ENCODE measurements at regions not wholly inside any gene's neighbourhood (a gene's known extent, or its start where the extent isn't known, plus 50 kb on each side); places are given as distances from the start of the nearest gene placed in this dataset.

DNA sequence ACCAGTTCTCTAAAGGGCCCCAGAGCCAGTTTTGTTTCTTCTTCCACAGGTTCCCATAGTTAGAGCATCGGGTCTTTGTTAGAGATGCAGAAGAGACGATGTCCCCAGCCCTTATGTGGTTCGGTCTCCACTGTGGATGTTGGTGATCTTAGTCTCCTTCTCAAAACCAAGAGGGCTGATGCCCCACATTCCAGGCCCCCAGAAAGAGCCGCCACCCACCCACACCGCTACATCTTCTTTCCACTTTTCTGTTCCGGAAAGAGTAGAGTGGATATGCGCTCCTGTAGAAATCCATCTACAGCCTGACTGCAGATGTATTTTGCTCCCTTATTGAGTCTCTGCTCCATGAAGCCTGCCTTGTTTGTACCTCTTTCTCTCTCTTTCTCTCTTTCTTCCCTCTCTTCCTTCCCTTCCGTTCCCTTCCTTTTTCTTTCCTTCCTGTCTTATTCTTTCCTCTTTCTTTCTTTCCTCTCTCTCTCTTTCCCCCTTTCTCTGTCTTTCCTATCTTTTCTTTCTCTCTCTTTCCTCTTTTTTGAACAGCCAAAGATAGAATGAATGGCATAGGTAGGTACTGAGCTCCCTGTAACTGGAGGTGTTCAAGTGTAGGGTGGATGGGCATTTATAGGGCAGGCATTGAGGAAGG lies 224.3 kb downstream of the SEC14L1 start:
- DNase-seq (ENCODE audit: low read depth) = no peak

DNA sequence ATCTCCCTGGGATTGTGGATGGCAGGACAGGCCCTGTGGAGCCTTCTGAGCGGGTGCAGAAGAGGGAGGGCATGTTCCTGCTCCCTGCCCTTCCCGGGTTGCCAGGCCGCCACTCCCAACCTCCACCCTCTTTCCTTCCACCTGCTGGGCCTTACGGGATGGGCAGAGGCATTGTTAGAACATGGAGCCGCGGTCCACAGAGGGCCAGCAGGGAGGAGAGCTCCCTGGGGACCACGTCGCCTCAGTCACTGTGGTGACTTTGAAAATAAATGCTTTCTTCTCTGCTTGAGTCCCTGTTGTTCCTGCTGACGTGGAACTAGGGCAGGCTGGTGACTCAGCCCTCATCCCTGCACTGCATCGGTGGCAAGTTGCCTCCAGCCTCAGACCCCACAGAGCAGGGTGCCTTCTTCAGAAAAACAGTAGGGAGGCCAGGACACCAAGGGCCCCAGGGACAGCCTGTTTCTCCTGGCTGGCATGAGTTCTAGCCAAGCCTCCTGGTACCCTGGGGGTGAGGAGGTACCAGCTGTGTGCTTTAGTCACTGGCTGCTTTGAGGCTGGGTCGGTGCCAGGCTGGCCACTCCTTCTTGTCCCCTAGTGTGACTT lies 224.9 kb downstream of the SEC14L1 start:
- peak; percentile 27 for DNase-seq (ENCODE audit: low read depth)

DNA sequence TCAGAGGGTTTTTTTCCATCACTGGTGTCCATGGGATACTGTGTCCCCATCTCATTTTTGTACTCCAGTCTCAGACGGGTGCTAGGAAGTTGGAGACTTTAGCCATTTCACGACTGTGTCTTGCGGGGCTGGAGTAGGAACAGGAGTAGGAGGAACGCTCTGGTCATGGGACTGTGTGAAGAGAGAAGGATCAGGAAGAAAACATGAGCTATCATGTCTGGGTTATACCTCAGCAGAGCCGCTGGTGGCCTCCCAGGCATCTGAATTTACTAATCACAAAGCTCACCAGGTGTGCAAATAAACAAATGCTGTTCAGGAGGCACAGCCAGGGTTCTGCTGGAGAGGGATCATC lies 225.4 kb downstream of the SEC14L1 start:
- DNase-seq (ENCODE audit: low read depth) = no peak

DNA sequence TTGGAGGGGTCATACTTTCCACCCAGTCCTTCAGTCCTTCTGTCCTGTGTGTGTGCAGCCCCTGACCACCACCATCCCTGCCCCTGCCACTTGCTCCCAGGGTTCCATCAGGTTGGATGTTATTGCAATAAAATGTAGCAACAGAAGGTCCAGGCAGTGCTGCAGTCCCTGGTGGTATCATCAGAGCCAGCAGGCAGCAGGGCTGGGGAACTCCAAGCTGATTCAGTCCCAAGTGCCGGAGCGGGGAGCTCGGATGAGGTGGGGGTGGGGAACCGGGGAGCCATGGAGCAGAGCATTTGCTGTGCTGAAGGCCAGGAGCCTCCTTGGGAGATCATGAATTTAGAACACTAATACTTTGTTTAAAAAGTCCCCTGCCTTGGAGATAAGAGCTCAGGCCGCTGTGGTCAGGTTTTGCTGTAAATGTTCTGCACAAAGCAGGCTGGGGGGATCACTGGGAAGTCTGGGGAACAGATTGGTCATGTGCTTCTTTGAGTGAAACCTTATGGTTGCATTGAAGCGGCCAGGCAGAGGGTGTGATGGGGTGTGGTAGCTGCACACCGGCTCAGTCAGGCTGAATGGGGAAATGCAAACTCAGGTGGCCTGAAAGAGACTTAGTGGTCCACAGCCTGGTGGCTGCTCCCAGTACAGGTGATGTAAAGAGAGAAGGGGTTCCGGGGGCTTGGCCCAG lies 225.9 kb downstream of the SEC14L1 start:
- DNase-seq (ENCODE audit: low read depth) = no peak

DNA sequence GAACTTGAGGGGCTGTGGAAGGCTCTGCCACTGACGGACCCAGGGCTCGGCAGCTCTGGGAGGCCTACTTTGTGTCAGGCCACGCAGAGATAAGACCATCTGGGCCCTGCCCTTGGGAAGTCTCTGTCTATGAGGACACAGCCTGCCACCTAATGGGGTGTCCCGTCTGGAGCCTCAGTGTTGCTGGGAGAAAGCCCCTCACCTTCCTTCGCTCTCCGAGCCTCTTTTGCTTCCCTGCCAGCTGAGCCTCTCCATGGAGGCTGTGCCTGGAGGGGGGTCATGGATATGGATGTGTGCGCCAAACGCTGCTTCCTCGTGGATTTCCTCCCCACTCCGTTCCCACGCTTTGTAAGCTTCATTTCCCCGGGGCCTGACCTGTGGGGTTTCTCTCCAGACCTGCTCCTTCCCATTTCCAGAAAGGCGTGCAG lies 228.8 kb downstream of the SEC14L1 start:
- no peak for DNase-seq (ENCODE audit: low read depth)

DNA sequence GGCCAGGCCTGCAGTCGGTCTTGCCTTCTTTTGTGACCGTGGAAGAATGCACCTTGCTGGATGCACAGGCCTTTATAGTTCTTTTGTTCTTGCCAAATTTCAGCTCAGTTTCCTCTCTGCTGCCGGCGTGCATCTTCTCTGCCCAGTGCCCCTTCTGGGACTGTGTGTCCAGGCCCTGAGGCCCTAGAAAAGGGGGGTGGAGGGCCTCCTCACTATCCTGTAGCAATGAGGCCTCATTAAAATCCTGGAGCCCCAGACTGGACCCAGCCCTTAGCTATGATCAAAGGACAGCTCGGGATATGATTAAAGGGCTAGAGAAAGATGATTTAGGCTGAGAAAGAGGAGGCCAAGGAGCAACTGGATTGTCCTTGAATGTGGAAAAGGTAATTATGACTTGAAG lies 229.8 kb downstream of the SEC14L1 start:
- DNase-seq (ENCODE audit: low read depth) = no peak

DNA sequence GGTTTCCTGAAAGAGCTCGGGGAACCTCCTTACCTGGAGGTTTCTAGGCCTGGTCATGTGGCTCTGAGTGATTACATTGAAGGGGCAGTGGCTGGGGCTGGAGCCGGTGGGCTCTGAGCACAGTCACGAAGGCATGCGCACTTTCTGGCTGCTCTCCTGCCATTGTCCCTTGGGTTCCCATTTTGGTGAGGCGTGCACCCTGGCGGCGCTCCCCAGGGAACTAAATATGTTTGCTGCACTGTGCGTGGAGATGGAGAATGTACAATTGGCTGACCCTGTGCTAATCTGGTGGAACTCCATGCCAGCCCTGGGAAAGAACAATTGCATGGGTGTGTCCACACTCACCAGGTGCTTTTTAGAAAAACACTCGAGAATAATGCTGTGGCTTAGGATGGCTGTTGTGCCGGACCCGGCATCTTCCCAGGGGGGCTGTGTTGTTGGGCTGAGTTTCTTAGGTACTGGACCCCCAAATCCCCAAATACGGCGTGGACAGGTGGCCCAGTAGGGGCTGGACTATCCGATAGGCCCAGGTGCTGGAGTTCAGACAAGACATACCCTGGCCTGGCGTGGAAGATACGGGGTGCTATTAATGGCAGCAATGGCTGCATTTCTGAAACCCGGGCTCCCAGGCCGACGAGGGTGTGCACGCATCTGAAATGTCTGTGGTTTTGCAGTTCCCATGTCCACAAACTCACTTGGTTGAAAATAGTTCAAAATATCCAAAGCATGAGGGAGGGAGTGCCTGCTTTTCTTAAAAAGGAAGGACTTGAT lies 230.5 kb downstream of the SEC14L1 start:
- DNase-seq (ENCODE audit: low read depth) = no peak

DNA sequence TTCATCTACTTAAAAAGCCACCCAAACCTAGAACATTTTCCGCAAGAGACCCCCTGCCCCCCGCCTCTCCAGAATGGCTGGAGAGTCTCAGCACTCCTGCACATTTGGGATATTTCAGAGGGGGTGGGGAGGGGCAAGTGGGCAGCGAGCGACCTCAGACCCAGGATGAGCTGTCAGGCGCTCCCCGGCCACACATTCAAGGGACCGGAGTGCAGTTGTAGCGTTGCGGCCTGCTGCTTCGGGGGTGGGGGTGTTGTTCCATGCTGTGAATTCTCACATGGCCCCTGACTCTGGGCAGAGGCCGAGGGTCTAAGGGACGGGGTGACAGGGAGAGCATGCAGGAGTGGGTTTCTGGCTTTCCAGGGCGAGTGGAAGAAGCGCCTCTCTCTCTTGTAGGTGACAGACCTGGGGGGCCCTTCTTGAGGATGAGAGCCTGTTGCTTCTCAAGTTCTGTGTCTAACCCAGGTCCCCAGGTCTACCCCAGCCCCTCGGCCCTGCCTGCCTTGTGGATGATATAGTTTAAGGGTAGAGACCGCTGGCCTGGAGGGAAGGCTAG lies 231.2 kb downstream of the SEC14L1 start:
- DNase-seq (ENCODE audit: low read depth) = no peak

DNA sequence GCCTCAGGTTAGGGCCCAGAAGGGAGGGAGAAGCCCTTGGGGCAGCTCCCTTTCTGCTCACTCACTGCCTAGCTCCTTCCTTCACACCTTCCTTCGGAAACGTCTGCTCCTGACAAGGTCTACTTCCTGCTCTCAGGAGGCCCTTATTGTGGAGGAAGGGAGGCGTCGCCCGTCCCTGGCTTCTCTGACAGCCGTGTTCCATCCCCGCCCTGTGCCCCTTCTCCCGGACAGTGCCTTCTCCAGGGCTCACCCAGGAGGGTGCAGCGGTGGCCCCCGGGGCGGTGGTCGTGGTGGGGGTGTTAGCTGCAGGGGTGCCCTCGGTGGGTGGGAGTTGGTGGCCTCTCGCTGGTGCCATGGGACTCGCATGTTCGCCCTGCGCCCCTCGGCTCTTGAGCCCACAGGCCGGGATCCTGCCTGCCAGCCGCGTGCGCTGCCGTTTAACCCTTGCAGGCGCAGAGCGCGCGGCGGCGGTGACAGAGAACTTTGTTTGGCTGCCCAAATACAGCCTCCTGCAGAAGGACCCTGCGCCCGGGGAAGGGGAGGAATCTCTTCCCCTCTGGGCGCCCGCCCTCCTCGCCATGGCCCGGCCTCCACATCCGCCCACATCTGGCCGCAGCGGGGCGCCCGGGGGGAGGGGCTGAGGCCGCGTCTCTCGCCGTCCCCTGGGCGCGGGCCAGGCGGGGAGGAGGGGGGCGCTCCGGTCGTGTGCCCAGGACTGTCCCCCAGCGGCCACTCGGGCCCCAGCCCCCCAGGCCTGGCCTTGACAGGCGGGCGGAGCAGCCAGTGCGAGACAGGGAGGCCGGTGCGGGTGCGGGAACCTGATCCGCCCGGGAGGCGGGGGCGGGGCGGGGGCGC lies 231.9 kb downstream of the SEC14L1 start:
- DNase-seq (ENCODE audit: low read depth) = no peak

DNA sequence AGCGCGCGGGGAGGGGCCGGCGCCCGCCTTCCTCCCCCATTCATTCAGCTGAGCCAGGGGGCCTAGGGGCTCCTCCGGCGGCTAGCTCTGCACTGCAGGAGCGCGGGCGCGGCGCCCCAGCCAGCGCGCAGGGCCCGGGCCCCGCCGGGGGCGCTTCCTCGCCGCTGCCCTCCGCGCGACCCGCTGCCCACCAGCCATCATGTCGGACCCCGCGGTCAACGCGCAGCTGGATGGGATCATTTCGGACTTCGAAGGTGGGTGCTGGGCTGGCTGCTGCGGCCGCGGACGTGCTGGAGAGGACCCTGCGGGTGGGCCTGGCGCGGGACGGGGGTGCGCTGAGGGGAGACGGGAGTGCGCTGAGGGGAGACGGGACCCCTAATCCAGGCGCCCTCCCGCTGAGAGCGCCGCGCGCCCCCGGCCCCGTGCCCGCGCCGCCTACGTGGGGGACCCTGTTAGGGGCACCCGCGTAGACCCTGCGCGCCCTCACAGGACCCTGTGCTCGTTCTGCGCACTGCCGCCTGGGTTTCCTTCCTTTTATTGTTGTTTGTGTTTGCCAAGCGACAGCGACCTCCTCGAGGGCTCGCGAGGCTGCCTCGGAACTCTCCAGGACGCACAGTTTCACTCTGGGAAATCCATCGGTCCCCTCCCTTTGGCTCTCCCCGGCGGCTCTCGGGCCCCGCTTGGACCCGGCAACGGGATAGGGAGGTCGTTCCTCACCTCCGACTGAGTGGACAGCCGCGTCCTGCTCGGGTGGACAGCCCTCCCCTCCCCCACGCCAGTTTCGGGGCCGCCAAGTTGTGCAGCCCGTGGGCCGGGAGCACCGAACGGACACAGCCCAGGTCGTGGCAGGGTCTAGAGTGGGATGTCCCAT lies 232.8 kb downstream of the SEC14L1 start:
- DNase-seq (ENCODE audit: low read depth) = no peak

DNA sequence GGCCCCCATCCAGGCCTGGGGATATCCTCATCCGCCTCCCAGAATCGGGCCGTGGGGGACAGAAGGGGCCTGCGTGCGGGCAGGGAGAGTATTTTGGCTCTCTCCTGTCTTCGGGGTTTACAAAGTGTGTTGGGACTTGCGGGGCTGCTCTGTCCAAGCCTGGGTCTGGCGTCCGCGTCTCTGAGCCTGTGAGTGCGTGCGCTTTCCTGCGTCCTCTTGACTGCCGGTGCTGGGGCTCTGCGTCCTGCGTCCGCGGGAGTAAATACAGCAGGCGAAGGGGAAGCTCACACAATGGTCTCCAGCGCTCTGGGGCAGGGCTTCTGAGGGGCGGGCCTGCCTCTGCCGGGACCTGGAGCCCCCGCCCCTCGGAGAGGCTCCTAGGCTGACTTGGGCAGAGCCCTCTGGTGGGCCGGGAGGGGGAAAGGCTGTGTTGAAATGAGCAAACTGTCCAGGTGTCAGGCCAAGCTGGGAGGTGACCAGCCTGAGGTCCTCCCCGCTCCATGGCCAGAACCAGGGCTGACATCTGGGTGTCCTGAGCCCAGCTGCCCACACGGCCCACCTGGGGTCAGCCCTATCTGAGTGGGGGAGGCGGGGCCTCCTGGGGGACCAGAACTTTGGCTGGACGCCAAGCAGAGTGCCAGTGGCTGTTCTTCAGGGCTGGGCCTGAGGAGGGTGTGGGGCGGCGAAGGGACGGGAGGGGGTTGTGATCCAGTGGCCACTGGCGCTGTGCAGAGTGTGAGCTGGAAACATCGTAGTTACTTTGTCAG lies 233.6 kb downstream of the SEC14L1 start:
- no peak for DNase-seq (ENCODE audit: low read depth)

DNA sequence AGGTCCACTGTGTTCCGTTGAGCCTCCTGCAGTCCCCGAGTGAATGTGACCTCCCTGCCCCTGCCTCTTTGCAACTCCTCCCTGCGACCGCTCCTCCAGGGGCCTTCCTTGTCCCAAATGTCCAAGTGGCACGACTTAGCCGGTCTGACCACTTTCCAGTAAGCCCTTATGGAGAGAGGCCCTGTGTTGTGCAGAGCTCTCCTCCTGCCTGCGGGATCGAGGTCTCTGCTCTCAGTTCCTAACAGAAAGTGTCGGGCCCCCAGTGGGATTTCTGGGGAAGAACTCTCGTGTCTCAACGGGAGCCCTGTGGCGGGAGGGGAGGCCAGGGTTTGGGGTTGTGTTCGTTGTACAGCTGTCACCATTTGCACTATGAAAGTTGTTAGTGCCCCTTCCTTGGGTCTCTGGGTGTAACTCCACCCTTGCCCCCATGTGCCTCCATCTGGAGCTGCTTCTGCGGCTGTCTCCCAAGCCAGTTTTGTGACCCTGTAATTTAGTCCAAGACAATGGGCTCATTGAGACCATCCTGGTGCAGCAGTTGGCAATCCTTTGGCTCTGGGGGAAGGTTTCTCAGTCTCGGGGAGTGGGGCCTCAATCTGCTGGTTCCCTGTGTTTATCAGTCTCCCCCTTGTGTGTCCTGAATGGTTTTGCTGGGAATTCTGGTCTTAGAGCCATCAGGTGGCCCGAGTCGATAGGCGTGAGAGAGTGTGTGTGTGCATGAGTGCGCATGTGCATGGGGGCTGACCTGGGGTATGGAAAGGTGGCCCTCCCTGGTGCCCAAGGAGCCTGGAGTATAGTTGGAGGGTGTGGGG lies 234.5 kb downstream of the SEC14L1 start:
- DNase-seq (ENCODE audit: low read depth) = no peak

DNA sequence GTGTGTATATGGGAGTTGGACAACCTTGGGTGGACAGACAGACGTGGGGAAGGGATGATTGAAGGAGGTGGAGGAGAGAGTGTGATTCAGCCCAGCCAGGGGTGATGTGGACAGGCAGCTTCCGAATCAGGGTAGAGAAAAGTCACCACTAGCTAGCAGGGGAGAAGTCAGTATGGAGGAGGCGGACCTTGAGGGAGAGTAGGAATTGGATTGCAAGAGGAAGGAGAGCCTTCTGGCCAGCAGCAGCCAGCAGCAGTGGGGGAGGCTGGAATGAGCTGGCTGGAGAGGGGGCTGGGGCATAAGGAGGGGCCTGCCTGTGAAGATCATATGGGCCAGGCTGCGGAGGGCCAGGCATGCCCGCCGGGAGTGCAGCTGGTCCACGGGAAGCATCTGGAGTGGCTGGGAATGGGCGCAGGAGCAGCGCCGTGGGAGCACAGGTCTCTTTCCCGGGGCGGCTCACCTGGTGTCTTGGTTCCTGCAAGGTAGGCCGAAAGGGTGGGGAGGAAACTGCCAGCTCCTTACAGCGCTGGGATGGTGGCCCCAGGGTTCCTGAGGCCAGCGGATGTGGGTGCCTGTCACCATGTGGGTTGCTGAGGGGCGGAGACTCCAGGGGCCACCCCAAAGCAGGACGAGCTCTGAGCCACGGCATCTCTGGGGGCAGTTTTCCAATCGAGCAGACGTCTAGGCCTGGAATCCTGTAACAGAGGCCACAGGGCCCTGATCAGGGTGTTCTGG lies 235.3 kb downstream of the SEC14L1 start:
- no peak for DNase-seq (ENCODE audit: low read depth)

DNA sequence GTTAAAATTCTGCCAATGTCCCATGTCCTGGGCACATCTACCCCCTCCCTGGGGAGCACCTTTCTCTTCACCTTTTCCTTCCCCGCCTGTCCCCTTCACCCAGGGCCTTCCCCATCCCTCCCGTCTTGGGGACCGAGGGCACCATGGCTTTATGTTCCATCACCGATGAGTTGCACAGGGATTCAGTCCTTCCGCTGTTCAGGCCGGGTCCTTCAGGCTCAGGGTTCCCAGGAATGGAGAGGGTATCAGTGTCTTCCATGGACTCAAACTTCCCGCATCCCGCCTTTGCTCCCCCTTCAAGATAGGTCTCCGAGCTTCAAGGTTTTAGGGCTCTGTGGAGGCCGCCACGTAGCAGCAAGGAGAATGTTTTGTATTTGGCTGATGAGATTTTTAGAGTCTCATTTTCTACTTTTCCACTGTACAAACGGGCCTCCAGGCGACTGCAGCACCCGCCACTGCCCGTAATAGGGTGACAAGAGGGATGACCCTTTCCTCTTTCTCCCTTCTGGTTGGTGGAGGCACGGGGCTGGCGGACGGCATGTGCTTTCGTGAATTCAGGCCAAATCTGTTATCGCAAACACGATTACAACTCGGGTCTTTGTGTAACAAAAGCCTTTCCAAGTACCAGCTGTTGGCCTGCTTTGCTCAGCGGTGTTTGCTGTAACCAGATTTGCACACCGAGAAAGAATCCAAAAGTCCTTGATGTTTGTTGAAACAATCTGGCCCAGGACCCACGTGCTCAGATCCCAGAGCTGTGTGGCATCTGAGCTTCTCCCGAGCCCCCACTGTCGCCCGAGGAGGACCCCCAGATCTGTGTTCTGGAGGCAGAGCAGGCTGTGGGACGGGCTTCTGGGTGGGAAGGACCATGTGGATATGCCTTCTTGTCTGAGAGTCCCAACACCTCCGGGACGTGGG lies 236.3 kb downstream of the SEC14L1 start:
- no peak for DNase-seq (ENCODE audit: low read depth)

DNA sequence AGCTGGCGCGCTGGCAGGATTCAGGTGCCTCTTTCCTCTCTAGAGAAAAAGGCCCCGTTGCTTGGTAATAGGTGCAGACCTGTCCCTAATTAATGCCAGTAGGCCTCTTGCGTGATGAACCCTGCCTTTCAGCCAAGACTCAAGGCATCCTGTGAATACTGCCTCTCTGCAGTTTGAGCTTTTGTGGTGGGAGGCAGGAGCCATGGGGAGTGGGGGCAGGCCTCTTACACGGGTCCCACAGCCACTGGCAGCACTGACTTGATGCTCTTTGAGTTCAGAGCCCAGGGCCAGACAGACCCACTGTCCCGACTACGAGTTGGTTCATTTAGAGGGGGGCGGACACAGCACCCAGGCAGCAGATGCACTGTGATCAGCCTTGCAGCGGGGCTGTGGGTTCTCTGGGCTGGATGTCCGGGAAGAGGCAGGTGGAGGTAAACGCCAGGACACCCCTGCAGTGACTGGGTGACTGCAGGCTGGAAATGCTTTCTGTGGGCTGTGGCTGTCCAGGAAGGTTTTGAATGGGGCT lies 237.0 kb downstream of the SEC14L1 start:
- DNase-seq (ENCODE audit: low read depth) = no peak

DNA sequence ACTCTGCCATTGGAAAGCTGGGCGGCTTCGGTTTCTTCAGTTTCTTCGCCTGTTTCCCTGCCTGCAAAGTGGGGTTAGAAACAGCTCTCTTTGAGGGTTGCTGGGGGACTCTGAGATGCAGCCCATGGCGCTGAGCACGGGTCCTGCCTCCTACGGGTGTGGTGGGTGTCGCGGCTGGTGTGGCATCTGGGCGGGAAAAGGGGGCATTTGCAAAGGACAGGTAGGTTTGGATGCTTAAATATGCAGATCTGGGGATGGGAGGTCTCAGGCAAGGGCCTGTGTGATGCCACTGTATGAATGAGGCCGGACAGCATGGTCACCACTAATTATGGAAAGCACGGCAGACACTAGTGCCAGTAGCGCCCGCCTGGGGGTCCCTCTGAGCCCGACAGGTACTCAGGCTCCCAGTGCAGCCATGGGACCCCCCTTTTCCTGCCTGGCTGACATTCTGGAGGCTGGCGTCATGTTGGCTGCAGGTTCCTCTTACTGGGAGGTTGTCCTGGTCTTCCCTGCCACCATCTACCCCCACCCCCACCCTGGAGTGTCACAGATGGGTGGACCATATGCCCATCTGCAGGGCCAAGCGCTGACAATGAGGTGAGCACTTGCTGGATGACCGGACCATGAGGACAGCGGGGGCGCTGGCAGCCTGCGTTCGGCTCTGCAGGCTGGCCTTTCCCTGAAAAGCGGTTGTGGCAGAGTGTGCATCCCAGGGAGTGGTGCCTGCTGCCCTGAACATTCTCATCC lies 237.7 kb downstream of the SEC14L1 start:
- DNase-seq (ENCODE audit: low read depth) = no peak
